ENCODE measurements at regions not wholly inside any gene's neighbourhood (a gene's known extent, or its start where the extent isn't known, plus 50 kb on each side); places are given as distances from the start of the nearest gene placed in this dataset.

- TF ChIP-seq CTCF (IDR thresholded peaks at IDR 0.05; ENCODE audit: low read length), result no peak
- no peak for TF ChIP-seq EZH2 (IDR thresholded peaks at IDR 0.05; ENCODE audit: borderline replicate concordance, low read length)
Observed at GRCh38 chr12:126228936-126229335, 1163.7 kb downstream of the AACS start.
